ENCODE measurements at regions not wholly inside any gene's neighbourhood (a gene's known extent, or its start where the extent isn't known, plus 50 kb on each side); places are given as distances from the start of the nearest gene placed in this dataset.

DNA sequence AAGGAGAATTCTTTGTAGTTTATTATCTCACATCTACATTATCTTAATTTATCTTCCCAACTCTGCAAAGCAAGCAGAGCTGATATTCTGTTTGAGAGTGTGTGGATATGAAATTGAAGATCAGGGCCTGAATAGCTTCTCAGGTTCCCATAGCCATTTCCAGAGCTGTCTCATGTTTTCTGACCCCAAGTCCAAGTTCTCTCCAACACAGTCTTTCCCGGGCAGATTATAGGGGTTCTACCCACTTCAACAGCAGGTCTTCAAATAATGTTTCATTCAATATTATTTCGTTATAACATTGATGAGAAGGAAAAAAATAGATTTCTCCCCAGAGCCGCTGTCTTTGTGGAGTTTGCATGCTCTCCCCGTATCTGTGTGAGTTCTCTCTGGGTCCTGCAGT, 234.9 kb downstream of the ENC1 start:
- TF ChIP-seq, protein P1, sequence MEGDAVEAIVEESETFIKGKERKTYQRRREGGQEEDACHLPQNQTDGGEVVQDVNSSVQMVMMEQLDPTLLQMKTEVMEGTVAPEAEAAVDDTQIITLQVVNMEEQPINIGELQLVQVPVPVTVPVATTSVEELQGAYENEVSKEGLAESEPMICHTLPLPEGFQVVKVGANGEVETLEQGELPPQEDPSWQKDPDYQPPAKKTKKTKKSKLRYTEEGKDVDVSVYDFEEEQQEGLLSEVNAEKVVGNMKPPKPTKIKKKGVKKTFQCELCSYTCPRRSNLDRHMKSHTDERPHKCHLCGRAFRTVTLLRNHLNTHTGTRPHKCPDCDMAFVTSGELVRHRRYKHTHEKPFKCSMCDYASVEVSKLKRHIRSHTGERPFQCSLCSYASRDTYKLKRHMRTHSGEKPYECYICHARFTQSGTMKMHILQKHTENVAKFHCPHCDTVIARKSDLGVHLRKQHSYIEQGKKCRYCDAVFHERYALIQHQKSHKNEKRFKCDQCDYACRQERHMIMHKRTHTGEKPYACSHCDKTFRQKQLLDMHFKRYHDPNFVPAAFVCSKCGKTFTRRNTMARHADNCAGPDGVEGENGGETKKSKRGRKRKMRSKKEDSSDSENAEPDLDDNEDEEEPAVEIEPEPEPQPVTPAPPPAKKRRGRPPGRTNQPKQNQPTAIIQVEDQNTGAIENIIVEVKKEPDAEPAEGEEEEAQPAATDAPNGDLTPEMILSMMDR (IDR thresholded peaks at IDR 0.05) = no peak
- TF ChIP-seq EP300 (IDR thresholded peaks at IDR 0.05) (no peak), POLR2A (IDR thresholded peaks at IDR 0.05) (no peak), POLR2AphosphoS5 (IDR thresholded peaks at IDR 0.05) (no peak)
